Fibroblast of peridontal ligament (primary cell): ENCODE measurements at regions not wholly inside any gene's neighbourhood (a gene's known extent, or its start where the extent isn't known, plus 50 kb on each side); places are given as distances from the start of the nearest gene placed in this dataset.
"Not testable (repeated sequence)": the region's sequence is repeated elsewhere in the genome, so short reads cannot be mapped to it uniquely, and the experiment has no call there.

Source experiments
- DNase-seq: peaks from one replicate; pipeline ENCODE4 v3.0.0-alpha.2; 2010; ENCODE audit errors: extremely low read depth

- peak; percentile 74 for DNase-seq
These were observed 150.5 kb upstream of the DDIT4L start for GRCh38 chr4:100340512-100341485.

GRCh38 chr4:100339870-100340269 lies 149.6 kb upstream of the DDIT4L start:
- DNase-seq: no peak

GRCh38 chr4:100333491-100333890 lies 143.2 kb upstream of the DDIT4L start:
- DNase-seq: not testable (repeated sequence)

- peak; percentile 48 for DNase-seq
These were observed 127.0 kb upstream of the DDIT4L start for GRCh38 chr4:100317032-100317864.

- no peak for DNase-seq
These were observed 123.8 kb upstream of the DDIT4L start for GRCh38 chr4:100314057-100314456.

- peak; percentile 77 for DNase-seq
These were observed 122.5 kb upstream of the DDIT4L start for GRCh38 chr4:100312615-100313350.

GRCh38 chr4:100311181-100311580 lies 120.9 kb upstream of the DDIT4L start:
- no peak for DNase-seq

- DNase-seq: peak; percentile 45
These were observed 115.8 kb upstream of the DDIT4L start for GRCh38 chr4:100306018-100306417.

GRCh38 chr4:100302061-100303026 lies 112.1 kb upstream of the DDIT4L start:
- no peak for DNase-seq

- DNase-seq: peak; percentile 100
These were observed 109.0 kb upstream of the DDIT4L start for GRCh38 chr4:100299046-100299840.

GRCh38 chr4:100295792-100296191 lies 105.5 kb upstream of the DDIT4L start:
- peak; percentile 37 for DNase-seq

- peak; percentile 90 for DNase-seq
These were observed 104.1 kb upstream of the DDIT4L start for GRCh38 chr4:100294356-100294755.

- DNase-seq: no peak
These were observed 100.3 kb upstream of the DDIT4L start for GRCh38 chr4:100290585-100290984.

GRCh38 chr4:100289946-100290345 lies 99.7 kb upstream of the DDIT4L start:
- no peak for DNase-seq

- DNase-seq: no peak
These were observed 99.2 kb upstream of the DDIT4L start for GRCh38 chr4:100289530-100289888.

GRCh38 chr4:100288811-100289529 lies 98.7 kb upstream of the DDIT4L start:
- DNase-seq: peak; percentile 38

- peak; percentile 49 for DNase-seq
These were observed 97.9 kb upstream of the DDIT4L start for GRCh38 chr4:100288161-100288560.

GRCh38 chr4:100287534-100287933 lies 97.3 kb upstream of the DDIT4L start:
- DNase-seq: no peak

GRCh38 chr4:100286636-100287035 lies 96.4 kb upstream of the DDIT4L start:
- DNase-seq: no peak
